Kidney (tissue), 13 donors: ENCODE measurements at regions not wholly inside any gene's neighbourhood (a gene's known extent, or its start where the extent isn't known, plus 50 kb on each side); places are given as distances from the start of the nearest gene placed in this dataset.

ENCODE experiments used
- DNase-seq, 5 donors: peaks; one replicate each; pipeline ENCODE4 v3.0.0-alpha.2; 2013 to 2020
- FAIRE-seq: peaks from 2 replicates; lab custom pipeline; 2012; peaks lifted over from hg19 to GRCh38; lab: Jason Lieb, UNC
- H3K27ac ChIP-seq, 2 donors: one replicate each; pipeline ENCODE4 v1.7.0; 2013; ENCODE audit warnings: low read depth in 2 of 2, low read length in 2 of 2, inconsistent platforms in 1 of 2
- H3K27me3 ChIP-seq: one replicate; pipeline ENCODE4 v1.7.1; 2013; ENCODE audit warnings: low read length, inconsistent platforms; ENCODE audit not compliant: control insufficient read depth, insufficient read depth
- H3K36me3 ChIP-seq, 3 donors: one replicate each; pipeline versions ENCODE4 v1.7.0 to v1.7.1; 2013; ENCODE audit warnings: low read length in 3 of 3, control low read depth in 1 of 3, inconsistent platforms in 1 of 3; ENCODE audit not compliant: insufficient read depth in 3 of 3, control insufficient read depth in 2 of 3
- H3K4me1 ChIP-seq, 3 donors: one replicate each; pipeline versions ENCODE4 v1.7.0 to v1.7.1; 2013; ENCODE audit warnings: low read length in 3 of 3, inconsistent platforms in 1 of 3, low read depth in 1 of 3; ENCODE audit not compliant: control insufficient read depth in 2 of 3, insufficient read depth in 2 of 3
- H3K4me3 ChIP-seq, 3 donors: one replicate each; pipeline versions ENCODE4 v1.7.0 to v1.8.1; 2013; ENCODE audit warnings: low read length in 3 of 3, control low read depth in 1 of 3, inconsistent platforms in 1 of 3
- H3K9ac ChIP-seq, 3 donors: one replicate each; pipeline versions ENCODE4 v1.7.0 to v1.7.1; 2013; ENCODE audit warnings: low read length in 3 of 3, control low read depth in 1 of 3, inconsistent platforms in 1 of 3
- H3K9me3 ChIP-seq, 3 donors: one replicate each; pipeline versions ENCODE4 v1.7.0 to v1.7.1; 2013; ENCODE audit warnings: low read length in 3 of 3, control low read depth in 1 of 3, inconsistent platforms in 1 of 3; ENCODE audit not compliant: control insufficient read depth in 2 of 3, insufficient read depth in 1 of 3
- intact Hi-C: fragments of 100-400 bp; cut with DNase I; formaldehyde crosslinking; loops from one replicate; pipeline ENCODE4 v1.11.1; 2022
- TF ChIP-seq, protein P1 (sequence below): IDR thresholded peaks from 3 replicates; pipeline ENCODE4 v1.5.1; 2012; ENCODE audit warnings: mild to moderate bottlenecking, moderate library complexity, borderline replicate concordance; ENCODE audit not compliant: insufficient read depth; ENCODE audit errors: extremely low read depth
- donor health status: control.
- donor health status: control.
- donor health status: control.
- donor health status: control.
- donor health status: control.
- donor health status: DM: yes; HTN: yes; CAD: no.
- donor health status: Normal renal cell carcinoma (clear cell type).

DNA sequence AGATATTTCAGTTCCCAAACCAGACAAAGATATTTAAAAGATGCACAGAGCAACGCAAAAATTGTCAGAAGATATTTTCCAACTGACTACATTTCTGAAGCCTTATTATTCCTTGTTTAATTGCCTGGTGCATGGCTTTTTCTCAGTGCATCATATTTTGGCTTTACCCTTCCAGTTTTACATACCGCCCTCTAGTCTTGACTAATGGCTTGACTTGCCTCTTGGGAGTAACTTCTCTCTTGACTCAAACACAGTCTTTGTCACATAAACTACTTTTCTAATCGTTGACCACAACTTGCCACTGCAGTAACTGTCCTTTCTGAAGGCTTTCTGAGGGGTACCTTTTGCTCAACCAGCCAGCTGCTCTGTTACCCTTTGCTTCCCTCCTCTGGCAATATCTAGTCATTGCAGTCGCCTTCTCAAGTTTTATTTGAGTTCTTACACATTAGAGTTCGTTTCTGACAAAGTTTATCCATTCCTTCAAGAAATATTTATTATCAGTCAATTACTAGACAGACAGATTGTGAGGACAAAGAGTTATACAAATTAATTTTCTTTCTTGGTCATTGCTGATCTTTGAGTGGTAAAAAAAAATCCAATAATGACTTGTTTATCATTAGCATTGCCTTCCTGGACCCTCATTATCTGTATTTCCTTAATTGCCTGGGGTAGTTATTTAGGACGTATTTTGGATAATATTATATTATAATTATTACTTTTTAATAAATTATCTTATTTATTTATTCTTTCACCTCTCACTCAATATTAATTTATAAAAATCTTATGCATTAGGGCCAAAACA, 506.9 kb upstream of the PCDH10 start:
- no peak overlapping the region for H3K4me3 ChIP-seq
- no peaks in the 10 kb centered on the region for H3K9me3 ChIP-seq
- no peaks in the 10 kb centered on the region for H3K27me3 ChIP-seq
- DNase-seq (peak in 3 of 5 donors; percentile 21 to 66 (median 62)), FAIRE-seq (no peak)
- H3K36me3 ChIP-seq, result no peaks in the 10 kb centered on the region
- no peak overlapping the region for H3K27ac ChIP-seq
- intact Hi-C loops, result no loop called here
- no peak overlapping the region for H3K9ac ChIP-seq
- no peaks in the 10 kb centered on the region for H3K4me1 ChIP-seq
- TF ChIP-seq, protein P1, sequence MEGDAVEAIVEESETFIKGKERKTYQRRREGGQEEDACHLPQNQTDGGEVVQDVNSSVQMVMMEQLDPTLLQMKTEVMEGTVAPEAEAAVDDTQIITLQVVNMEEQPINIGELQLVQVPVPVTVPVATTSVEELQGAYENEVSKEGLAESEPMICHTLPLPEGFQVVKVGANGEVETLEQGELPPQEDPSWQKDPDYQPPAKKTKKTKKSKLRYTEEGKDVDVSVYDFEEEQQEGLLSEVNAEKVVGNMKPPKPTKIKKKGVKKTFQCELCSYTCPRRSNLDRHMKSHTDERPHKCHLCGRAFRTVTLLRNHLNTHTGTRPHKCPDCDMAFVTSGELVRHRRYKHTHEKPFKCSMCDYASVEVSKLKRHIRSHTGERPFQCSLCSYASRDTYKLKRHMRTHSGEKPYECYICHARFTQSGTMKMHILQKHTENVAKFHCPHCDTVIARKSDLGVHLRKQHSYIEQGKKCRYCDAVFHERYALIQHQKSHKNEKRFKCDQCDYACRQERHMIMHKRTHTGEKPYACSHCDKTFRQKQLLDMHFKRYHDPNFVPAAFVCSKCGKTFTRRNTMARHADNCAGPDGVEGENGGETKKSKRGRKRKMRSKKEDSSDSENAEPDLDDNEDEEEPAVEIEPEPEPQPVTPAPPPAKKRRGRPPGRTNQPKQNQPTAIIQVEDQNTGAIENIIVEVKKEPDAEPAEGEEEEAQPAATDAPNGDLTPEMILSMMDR, result peak; percentile 36

GRCh38 chr4:132646186-132646585, 502.9 kb upstream of the PCDH10 start:
- intact Hi-C loops, result no loop called here
- Histone ChIP-seq H3K27ac (no peak overlapping the region), H3K4me3 (no peak overlapping the region), H3K9me3 (no peaks in the 10 kb centered on the region), H3K4me1 (no peaks in the 10 kb centered on the region), H3K27me3 (no peaks in the 10 kb centered on the region), H3K36me3 (no peaks in the 10 kb centered on the region), H3K9ac (no peak overlapping the region)
- TF ChIP-seq, protein P1, result no peak
- no peak for DNase-seq
- no peak for FAIRE-seq

- intact Hi-C loops, result no loop called here
- no peak for FAIRE-seq
- Histone ChIP-seq H3K4me3 (no peak overlapping the region), H3K27me3 (no peaks in the 10 kb centered on the region), H3K9ac (no peak overlapping the region), H3K4me1 (no peaks in the 10 kb centered on the region), H3K9me3 (peaks cover 0 to 3% (median 0%) of the 10 kb centered on the region in 3 donors), H3K36me3 (no peaks in the 10 kb centered on the region), H3K27ac (no peak overlapping the region)
- TF ChIP-seq, protein P1, result no peak
- DNase-seq, result peak in 1 of 5 donors; percentile 9
Observed at GRCh38 chr4:132651196-132651595, 497.9 kb upstream of the PCDH10 start.
